IMR-90 (cell line): ENCODE measurements at regions not wholly inside any gene's neighbourhood (a gene's known extent, or its start where the extent isn't known, plus 50 kb on each side); places are given as distances from the start of the nearest gene placed in this dataset.

Source experiments
- ATAC-seq: fragments of 200-7000 bp; cut with Tn5 transposase; 2 replicates; pipeline ENCODE4 v1.9.1; 2020; ENCODE audit warnings: low read depth, mild to moderate bottlenecking, moderate library complexity
- BruUV-seq: library from RNA; stranded (reverse); fragments of 400-500 nt; replicated peaks from 2 replicates; lab custom pipeline; 2021; lab: Mats Ljungman, UMichigan
- CTCF ChIA-PET: fragments of 300-600 bp; formaldehyde crosslinking; extraction: SDS; loops from one replicate; lab custom pipeline; 2021; ENCODE audit warnings: antibody characterized with exemption; lab: Yijun Ruan, JAX
- POLR2A ChIA-PET: fragments of 300-600 bp; sonication (Branson Sonifier 250); formaldehyde crosslinking; loops from one replicate; lab custom pipeline; 2022; ENCODE audit warnings: antibody characterized with exemption; ENCODE audit not compliant: unreplicated experiment; lab: Charles Lee
- DNase-seq: peaks from one replicate; pipeline ENCODE4 v3.0.0; 2013
- H2AFZ ChIP-seq: replicated peaks from 2 replicates; pipeline ENCODE3; 2013; ENCODE audit warnings: low read length, mild to moderate bottlenecking; ENCODE audit not compliant: poor library complexity
- H2AK5ac ChIP-seq: 2 replicates; pipeline ENCODE4 v1.6.1; 2013; ENCODE audit warnings: low read depth, low read length, inconsistent platforms
- H2AK9ac ChIP-seq: replicated peaks from 2 replicates; pipeline ENCODE3; 2013; ENCODE audit warnings: mild to moderate bottlenecking, low read depth, low read length, moderate library complexity; ENCODE audit not compliant: poor library complexity
- H2BK120ac ChIP-seq: 2 replicates; pipeline ENCODE4 v1.6.1; 2013; ENCODE audit warnings: low read depth, low read length, inconsistent platforms
- H2BK15ac ChIP-seq: 3 replicates; pipeline ENCODE4 v1.6.1; 2013; ENCODE audit warnings: low read depth, low read length, inconsistent platforms
- H2BK20ac ChIP-seq: 2 replicates; pipeline ENCODE4 v1.6.1; 2013; ENCODE audit warnings: low read depth, mild to moderate bottlenecking, inconsistent platforms, low read length, moderate library complexity
- H2BK5ac ChIP-seq: 2 replicates; pipeline ENCODE4 v1.6.1; 2013; ENCODE audit warnings: mild to moderate bottlenecking, low read depth, low read length, inconsistent platforms; ENCODE audit not compliant: poor library complexity, severe bottlenecking
- H3K14ac ChIP-seq: replicated peaks from 2 replicates; pipeline ENCODE4 v1.6.1; 2013; ENCODE audit warnings: low read depth, low read length, inconsistent platforms
- H3K18ac ChIP-seq: 2 replicates; pipeline ENCODE4 v1.6.1; 2013; ENCODE audit warnings: low read depth, low read length, control low read depth
- H3K23ac ChIP-seq: 2 replicates; pipeline ENCODE4 v1.6.1; 2013; ENCODE audit warnings: low read depth, low read length, inconsistent platforms
- H3K27ac ChIP-seq: 2 replicates; pipeline ENCODE4 v1.5.1; 2013; ENCODE audit warnings: mild to moderate bottlenecking, control low read depth, low read length; ENCODE audit not compliant: insufficient read depth
- H3K27me3 ChIP-seq: 2 replicates; pipeline ENCODE4 v1.6.1; 2013; ENCODE audit warnings: low read length; ENCODE audit not compliant: control insufficient read depth, insufficient read depth
- H3K36me3 ChIP-seq: 2 replicates; pipeline ENCODE4 v1.6.1; 2013; ENCODE audit warnings: low read length, mixed read lengths; ENCODE audit not compliant: control insufficient read depth, insufficient read depth
- H3K4ac ChIP-seq: 2 replicates; pipeline ENCODE4 v1.6.1; 2013; ENCODE audit warnings: low read depth, low read length, inconsistent platforms
- H3K4me1 ChIP-seq: 2 replicates; pipeline ENCODE4 v1.6.1; 2013; ENCODE audit warnings: low read length, mixed read lengths; ENCODE audit not compliant: control insufficient read depth, insufficient read depth
- H3K4me2 ChIP-seq: 2 replicates; pipeline ENCODE4 v1.6.1; 2013; ENCODE audit warnings: low read depth, mild to moderate bottlenecking, control low read depth, low read length, moderate library complexity
- H3K4me3 ChIP-seq: 2 replicates; pipeline ENCODE4 v1.5.1; 2013; ENCODE audit warnings: low read depth, mild to moderate bottlenecking, control low read depth, low read length, moderate library complexity; ENCODE audit not compliant: insufficient read depth
- H3K56ac ChIP-seq: 2 replicates; pipeline ENCODE4 v1.6.1; 2013; ENCODE audit warnings: low read length, inconsistent platforms; ENCODE audit not compliant: insufficient read depth; ENCODE audit errors: extremely low read depth
- H3K79me1 ChIP-seq, 2 experiments: 2 replicates each; pipeline ENCODE4 v1.6.1; 2013; ENCODE audit warnings: low read length in 2 of 2, inconsistent platforms in 1 of 2, low read depth in 1 of 2
- H3K9ac ChIP-seq: 2 replicates; pipeline ENCODE4 v1.6.1; 2013; ENCODE audit warnings: low read depth, low read length, control low read depth
- H3K9me1 ChIP-seq: 2 replicates; pipeline ENCODE4 v1.6.1; 2013; ENCODE audit warnings: low read length, inconsistent platforms; ENCODE audit not compliant: insufficient read depth
- H3K9me3 ChIP-seq: 2 replicates; pipeline ENCODE4 v1.6.1; 2013; ENCODE audit warnings: low read length; ENCODE audit not compliant: control insufficient read depth, insufficient read depth
- H4K20me1 ChIP-seq: 2 replicates; pipeline ENCODE4 v1.6.1; 2013; ENCODE audit warnings: low read length, inconsistent platforms; ENCODE audit not compliant: insufficient read depth
- H4K5ac ChIP-seq: 2 replicates; pipeline ENCODE4 v1.6.1; 2013; ENCODE audit warnings: mild to moderate bottlenecking, low read depth, low read length, control low read depth
- H4K8ac ChIP-seq, 2 experiments: 2 replicates each; pipeline ENCODE4 v1.6.1; 2013; ENCODE audit warnings: low read depth in 2 of 2, low read length in 2 of 2, control low read depth in 1 of 2, inconsistent platforms in 1 of 2
- H4K91ac ChIP-seq: 2 replicates; pipeline ENCODE4 v1.6.1; 2013; ENCODE audit warnings: low read depth, low read length, inconsistent platforms; ENCODE audit not compliant: insufficient read depth
- BHLHE40 ChIP-seq: fragments of 150-350 bp; IDR thresholded peaks from 2 replicates; pipeline ENCODE4 v1.6.1; 2016; ENCODE audit warnings: mild to moderate bottlenecking, low read depth, low read length
- CEBPB ChIP-seq: IDR thresholded peaks from 2 replicates; pipeline ENCODE4 v1.6.1; 2012; ENCODE audit warnings: low read depth, low read length, improper control_type of control experiment
- CHD1 ChIP-seq: IDR thresholded peaks from 2 replicates; pipeline ENCODE4 v1.6.1; 2012; ENCODE audit warnings: low read depth, low read length, improper control_type of control experiment
- MAFK ChIP-seq: IDR thresholded peaks from 2 replicates; pipeline ENCODE4 v1.6.1; 2012; ENCODE audit warnings: low read depth, low read length, improper control_type of control experiment
- MAZ ChIP-seq: IDR thresholded peaks from 2 replicates; pipeline ENCODE4 v1.6.1; 2012; ENCODE audit warnings: low read depth, mild to moderate bottlenecking, low read length, improper control_type of control experiment, moderate library complexity, borderline replicate concordance
- RAD21 ChIP-seq: IDR thresholded peaks from 2 replicates; pipeline ENCODE4 v1.6.1; 2012; ENCODE audit warnings: low read length, improper control_type of control experiment
- RFX5 ChIP-seq: IDR thresholded peaks from 2 replicates; pipeline ENCODE4 v1.8.0; 2012; ENCODE audit warnings: low read depth, mild to moderate bottlenecking, low read length, moderate library complexity
- SMC3 ChIP-seq: fragments of 150-350 bp; IDR thresholded peaks from 2 replicates; pipeline ENCODE4 v1.6.1; 2016; ENCODE audit warnings: low read depth, mild to moderate bottlenecking, antibody characterized with exemption, low read length, moderate library complexity
- WGBS, 2 experiments: methylation state at CpG; one replicate each; pipeline versions ENCODE4 v1.1.5 to v1.1.7; 2013; ENCODE audit warnings: missing lambda C conversion rate in 2 of 2; ENCODE audit not compliant: insufficient read length in 1 of 2; ENCODE audit errors: extremely low coverage in 2 of 2; 5-methylcytosine and 5-hydroxymethylcytosine counted together
- dilution Hi-C: fragments of 300-500 bp; cut with HindIII; formaldehyde crosslinking; loops from one replicate; pipeline ENCODE4 v1.14.3; 2018; ENCODE audit warnings: low sequenced_read_pairs; ENCODE audit not compliant: unreplicated experiment
- in situ Hi-C: fragments of 300-500 bp; cut with MboI; formaldehyde crosslinking; loops from 3 replicates; pipeline ENCODE4 v1.14.3; 2019; ENCODE audit warnings: low sequenced_read_pairs, inconsistent platforms, mixed read lengths
- intact Hi-C: fragments of 100-400 bp; cut with micrococcal nuclease; formaldehyde crosslinking; loops from 2 replicates; pipeline ENCODE4 v1.10.0; 2022
- TF ChIP-seq, protein P1 (sequence below): fragments of 150-350 bp; IDR thresholded peaks from 2 replicates; pipeline ENCODE4 v1.6.1; 2016; ENCODE audit warnings: low read depth, mild to moderate bottlenecking, low read length, moderate library complexity, borderline replicate concordance
- TF ChIP-seq, protein P2 (sequence below): fragments of 150-350 bp; IDR thresholded peaks from 2 replicates; pipeline ENCODE4 v1.6.1; 2017; ENCODE audit warnings: mild to moderate bottlenecking, antibody characterized with exemption, low read length, low read depth
- TF ChIP-seq, protein P3 (sequence below): conservative IDR thresholded peaks from 2 replicates; pipeline ENCODE4 v1.5.1; 2012; ENCODE audit warnings: mild to moderate bottlenecking, low read depth, low read length, improper control_type of control experiment

DNA sequence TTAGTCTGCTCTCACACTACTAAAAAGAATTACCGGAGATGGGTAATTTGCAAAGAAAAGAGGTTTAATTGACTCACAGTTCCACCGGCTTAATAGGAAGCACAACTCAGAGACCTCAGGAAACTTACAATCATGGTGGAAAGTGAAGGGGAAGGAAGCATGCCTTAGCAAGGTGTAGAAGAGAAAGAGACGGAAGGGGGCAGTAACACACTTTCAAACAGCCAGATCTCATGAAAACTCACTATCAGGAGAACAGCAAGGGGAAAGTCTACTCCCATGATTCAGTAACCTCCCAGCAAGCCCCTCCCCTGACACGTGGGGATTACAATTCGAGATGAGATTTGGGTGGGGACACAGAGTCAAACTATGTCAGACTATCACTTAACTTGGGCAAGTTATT is 236.6 kb upstream of the ANO3 start:
- no peak overlapping the region for H2BK5ac ChIP-seq
- no peak overlapping the region for H3K23ac ChIP-seq
- ATAC-seq (no peak), DNase-seq (no peak)
- no peak overlapping the region for H3K4me3 ChIP-seq
- H2AK5ac ChIP-seq: no peak overlapping the region; the same call in 1 of the 2 replicates
- H4K91ac ChIP-seq: no peak overlapping the region
- intact Hi-C loops (no loop called here), in situ Hi-C loops (no loop called here), dilution Hi-C loops (no loop called here)
- H3K56ac ChIP-seq: no peak overlapping the region
- H3K14ac ChIP-seq: no peak overlapping the region
- no peak overlapping the region for H4K8ac ChIP-seq
- H2BK15ac ChIP-seq: no peak overlapping the region
- no peaks in the 10 kb centered on the region for H4K20me1 ChIP-seq
- no peaks in the 10 kb centered on the region for H3K36me3 ChIP-seq
- no CpG with 5 or more reads among the region's 5 CpGs for WGBS, 2 experiments
- H3K4me2 ChIP-seq: no peak overlapping the region
- H3K79me1 ChIP-seq: no peaks in the 10 kb centered on the region
- POLR2A ChIA-PET: no interaction called here
- peaks cover 1% of the 10 kb centered on the region; the same call in 1 of the 2 replicates for H3K9me3 ChIP-seq
- H2BK20ac ChIP-seq: no peak overlapping the region
- no peaks in the 10 kb centered on the region for H3K27me3 ChIP-seq
- H3K4me1 ChIP-seq: peaks cover 7% of the 10 kb centered on the region
- BruUV-seq: no TSS peak
- CTCF ChIA-PET: no interaction called here
- no peak overlapping the region for H2AFZ ChIP-seq
- no peak overlapping the region for H3K9ac ChIP-seq
- TF ChIP-seq RFX5: no peak
- TF ChIP-seq MAZ: no peak
- TF ChIP-seq CHD1: no peak
- no peak for TF ChIP-seq BHLHE40
- TF ChIP-seq, protein P1, sequence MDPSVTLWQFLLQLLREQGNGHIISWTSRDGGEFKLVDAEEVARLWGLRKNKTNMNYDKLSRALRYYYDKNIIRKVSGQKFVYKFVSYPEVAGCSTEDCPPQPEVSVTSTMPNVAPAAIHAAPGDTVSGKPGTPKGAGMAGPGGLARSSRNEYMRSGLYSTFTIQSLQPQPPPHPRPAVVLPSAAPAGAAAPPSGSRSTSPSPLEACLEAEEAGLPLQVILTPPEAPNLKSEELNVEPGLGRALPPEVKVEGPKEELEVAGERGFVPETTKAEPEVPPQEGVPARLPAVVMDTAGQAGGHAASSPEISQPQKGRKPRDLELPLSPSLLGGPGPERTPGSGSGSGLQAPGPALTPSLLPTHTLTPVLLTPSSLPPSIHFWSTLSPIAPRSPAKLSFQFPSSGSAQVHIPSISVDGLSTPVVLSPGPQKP: no peak
- no peak for TF ChIP-seq CEBPB
- TF ChIP-seq, protein P2, sequence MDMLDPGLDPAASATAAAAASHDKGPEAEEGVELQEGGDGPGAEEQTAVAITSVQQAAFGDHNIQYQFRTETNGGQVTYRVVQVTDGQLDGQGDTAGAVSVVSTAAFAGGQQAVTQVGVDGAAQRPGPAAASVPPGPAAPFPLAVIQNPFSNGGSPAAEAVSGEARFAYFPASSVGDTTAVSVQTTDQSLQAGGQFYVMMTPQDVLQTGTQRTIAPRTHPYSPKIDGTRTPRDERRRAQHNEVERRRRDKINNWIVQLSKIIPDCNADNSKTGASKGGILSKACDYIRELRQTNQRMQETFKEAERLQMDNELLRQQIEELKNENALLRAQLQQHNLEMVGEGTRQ: no peak
- no peak for TF ChIP-seq MAFK
- no peak for TF ChIP-seq RAD21
- TF ChIP-seq SMC3: no peak
- TF ChIP-seq, protein P3, sequence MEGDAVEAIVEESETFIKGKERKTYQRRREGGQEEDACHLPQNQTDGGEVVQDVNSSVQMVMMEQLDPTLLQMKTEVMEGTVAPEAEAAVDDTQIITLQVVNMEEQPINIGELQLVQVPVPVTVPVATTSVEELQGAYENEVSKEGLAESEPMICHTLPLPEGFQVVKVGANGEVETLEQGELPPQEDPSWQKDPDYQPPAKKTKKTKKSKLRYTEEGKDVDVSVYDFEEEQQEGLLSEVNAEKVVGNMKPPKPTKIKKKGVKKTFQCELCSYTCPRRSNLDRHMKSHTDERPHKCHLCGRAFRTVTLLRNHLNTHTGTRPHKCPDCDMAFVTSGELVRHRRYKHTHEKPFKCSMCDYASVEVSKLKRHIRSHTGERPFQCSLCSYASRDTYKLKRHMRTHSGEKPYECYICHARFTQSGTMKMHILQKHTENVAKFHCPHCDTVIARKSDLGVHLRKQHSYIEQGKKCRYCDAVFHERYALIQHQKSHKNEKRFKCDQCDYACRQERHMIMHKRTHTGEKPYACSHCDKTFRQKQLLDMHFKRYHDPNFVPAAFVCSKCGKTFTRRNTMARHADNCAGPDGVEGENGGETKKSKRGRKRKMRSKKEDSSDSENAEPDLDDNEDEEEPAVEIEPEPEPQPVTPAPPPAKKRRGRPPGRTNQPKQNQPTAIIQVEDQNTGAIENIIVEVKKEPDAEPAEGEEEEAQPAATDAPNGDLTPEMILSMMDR: no peak
- H3K9me1 ChIP-seq: no peaks in the 10 kb centered on the region
- no peak overlapping the region for H3K27ac ChIP-seq
- no peak overlapping the region for H2AK9ac ChIP-seq
- no peak overlapping the region for H4K5ac ChIP-seq
- H3K18ac ChIP-seq: 0 out of 2 replicates have a peak overlapping the region, but pooled peaks have one; percentile 18
- no peak overlapping the region for H3K4ac ChIP-seq
- no peak overlapping the region for H2BK120ac ChIP-seq
